ENCODE measurements at regions not wholly inside any gene's neighbourhood (a gene's known extent, or its start where the extent isn't known, plus 50 kb on each side); places are given as distances from the start of the nearest gene placed in this dataset.
A peak's percentile ranks its signal among the peaks of the same experiment; 100 is the strongest.
"Not testable (repeated sequence)": the region's sequence is repeated elsewhere in the genome, so short reads cannot be mapped to it uniquely, and the experiment has no call there.

- DNase-seq (ENCODE audit: low read depth, low spot score): no peak
- H3K27ac ChIP-seq: no peak overlapping the region
Measured at GRCh38 chr21:35625576-35625975, 434.8 kb downstream of the SETD4 start.

- H3K27ac ChIP-seq: no peak overlapping the region
- no peak for DNase-seq (ENCODE audit: low read depth, low spot score)
Measured at GRCh38 chr21:35624901-35625300, 435.4 kb downstream of the SETD4 start.

- DNase-seq (ENCODE audit: low read depth, low spot score): no peak
- no peak overlapping the region for H3K27ac ChIP-seq
Measured at GRCh38 chr21:35622612-35623011, 437.7 kb downstream of the SETD4 start.

GRCh38 chr21:35619184-35619583 is 441.1 kb downstream of the SETD4 start:
- peak; percentile 73 for DNase-seq (ENCODE audit: low read depth, low spot score)
- H3K27ac ChIP-seq: peak overlapping the region; percentile 53

- no peak overlapping the region for H3K27ac ChIP-seq
- DNase-seq (ENCODE audit: low read depth, low spot score): no peak
Measured at GRCh38 chr21:35617491-35617890, 442.8 kb downstream of the SETD4 start.

GRCh38 chr21:35616090-35616489 is 444.2 kb downstream of the SETD4 start:
- peak overlapping the region; percentile 76 for H3K27ac ChIP-seq
- DNase-seq (ENCODE audit: low read depth, low spot score): no peak

GRCh38 chr21:35615325-35615724 is 445.0 kb downstream of the SETD4 start:
- no peak for DNase-seq (ENCODE audit: low read depth, low spot score)

GRCh38 chr21:35614396-35614921 is 445.9 kb downstream of the SETD4 start:
- DNase-seq (ENCODE audit: low read depth, low spot score): peak; percentile 85
- peak overlapping the region; percentile 76 for H3K27ac ChIP-seq

More at GRCh38 chr21:35615325-35615724, 445.0 kb downstream of the SETD4 start:
- peak overlapping the region; percentile 76 for H3K27ac ChIP-seq

- peak overlapping the region; percentile 17 for H3K27ac ChIP-seq
- peak; percentile 51 for DNase-seq (ENCODE audit: low read depth, low spot score)
Measured at GRCh38 chr21:35611708-35612132, 448.6 kb downstream of the SETD4 start.

GRCh38 chr21:35609263-35609662 is 451.1 kb downstream of the SETD4 start:
- peak; percentile 44 for DNase-seq (ENCODE audit: low read depth, low spot score)
- peak overlapping the region; percentile 41 for H3K27ac ChIP-seq

- peak overlapping the region; percentile 82 for H3K27ac ChIP-seq
- DNase-seq (ENCODE audit: low read depth, low spot score): no peak
Measured at GRCh38 chr21:35607406-35607805, 452.9 kb downstream of the SETD4 start.

GRCh38 chr21:35606578-35606977 is 453.7 kb downstream of the SETD4 start:
- peak overlapping the region; percentile 82 for H3K27ac ChIP-seq
- DNase-seq (ENCODE audit: low read depth, low spot score): peak; percentile 72

GRCh38 chr21:35606146-35606545 is 454.2 kb downstream of the SETD4 start:
- no peak for DNase-seq (ENCODE audit: low read depth, low spot score)
- H3K27ac ChIP-seq: peak overlapping the region; percentile 82

- DNase-seq (ENCODE audit: low read depth, low spot score): no peak
- no peak overlapping the region for H3K27ac ChIP-seq
Measured at GRCh38 chr21:35603494-35603893, 456.8 kb downstream of the SETD4 start.

- no peak for DNase-seq (ENCODE audit: low read depth, low spot score)
- H3K27ac ChIP-seq: no peak overlapping the region
Measured at GRCh38 chr21:35602811-35603362, 457.4 kb downstream of the SETD4 start.

- no peak for DNase-seq (ENCODE audit: low read depth, low spot score)
- H3K27ac ChIP-seq: no peak overlapping the region
Measured at GRCh38 chr21:35601211-35601610, 459.1 kb downstream of the SETD4 start.

GRCh38 chr21:35599164-35599563 is 461.2 kb downstream of the SETD4 start:
- no peak for DNase-seq (ENCODE audit: low read depth, low spot score)
- no peak overlapping the region for H3K27ac ChIP-seq

- DNase-seq (ENCODE audit: low read depth, low spot score): no peak
- H3K27ac ChIP-seq: no peak overlapping the region
Measured at GRCh38 chr21:35597750-35598339, 462.5 kb downstream of the SETD4 start.

- no peak for DNase-seq (ENCODE audit: low read depth, low spot score)
Measured at GRCh38 chr21:35594905-35595304, 465.4 kb downstream of the SETD4 start.

GRCh38 chr21:35593000-35593502 is 467.3 kb downstream of the SETD4 start:
- DNase-seq (ENCODE audit: low read depth, low spot score): no peak
- H3K27ac ChIP-seq: no peak overlapping the region

More at GRCh38 chr21:35594905-35595304, 465.4 kb downstream of the SETD4 start:
- H3K27ac ChIP-seq: no peak overlapping the region

GRCh38 chr21:35590284-35590683 is 470.0 kb downstream of the SETD4 start:
- DNase-seq (ENCODE audit: low read depth, low spot score); H3K27ac ChIP-seq: not testable (repeated sequence)

Measured in epithelial cell of prostate (primary cell).